COLO829 (cell line): ENCODE measurements at regions not wholly inside any gene's neighbourhood (a gene's known extent, or its start where the extent isn't known, plus 50 kb on each side); places are given as distances from the start of the nearest gene placed in this dataset.

Source experiments
- DNase-seq: peaks from one replicate; pipeline ENCODE4 v3.0.0; 2012; ENCODE audit warnings: low spot score

DNA sequence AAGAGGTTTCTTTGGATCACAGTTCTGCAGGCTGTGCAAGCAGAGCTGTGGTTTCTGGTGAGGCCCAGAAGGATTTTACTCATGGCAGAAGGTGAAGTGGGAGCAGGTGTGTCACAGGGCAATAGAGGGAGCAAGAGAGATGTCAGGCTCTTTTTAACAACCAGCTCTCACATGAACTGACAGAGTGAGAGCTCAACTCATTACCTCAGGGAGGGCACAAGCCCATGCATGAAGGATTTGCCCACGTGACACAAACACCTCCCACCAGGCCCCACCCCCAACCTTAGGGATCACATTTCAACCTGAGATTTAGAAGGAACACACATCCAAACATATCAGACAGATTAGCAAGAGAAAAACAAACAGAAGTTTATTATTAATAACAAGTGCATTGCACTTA lies 470.4 kb downstream of the GALC start:
- no peak for DNase-seq

DNA sequence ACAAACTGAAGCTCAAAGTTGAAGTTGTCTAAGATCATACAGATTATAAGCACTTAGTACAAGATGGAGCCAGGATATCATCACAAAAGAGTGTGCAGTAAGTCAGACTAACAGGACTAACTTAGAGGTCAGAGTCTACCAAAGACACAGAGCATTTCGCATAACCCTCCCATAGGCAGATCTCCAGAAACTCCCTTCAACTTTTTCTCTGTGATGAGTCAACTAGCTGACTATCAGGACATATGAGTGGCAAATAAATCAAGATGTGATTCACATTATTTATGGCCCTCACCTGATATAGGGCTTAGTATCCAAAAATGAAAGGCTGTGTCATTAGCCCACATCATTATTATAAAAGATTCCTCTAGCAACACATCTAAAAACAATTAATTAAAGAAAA lies 484.6 kb downstream of the GALC start:
- DNase-seq = peak; percentile 6

DNA sequence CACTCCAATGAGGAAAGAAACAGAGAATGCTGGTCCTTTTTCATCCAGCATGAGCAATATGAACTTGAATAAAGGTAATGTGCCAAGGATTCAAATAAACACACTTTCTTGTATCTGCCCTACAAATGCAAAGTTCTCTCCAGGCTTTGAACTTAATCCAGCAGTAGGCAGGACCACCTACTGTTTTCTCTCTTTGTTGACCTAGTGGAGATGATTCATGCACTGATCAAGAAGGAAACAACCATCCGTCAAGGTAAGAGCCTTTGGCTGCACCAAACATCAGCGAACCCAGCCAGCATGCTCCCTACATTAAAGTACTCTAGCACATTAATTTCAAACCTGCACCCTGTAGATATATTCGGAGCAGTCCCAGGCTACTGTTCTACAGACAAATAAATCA lies 489.3 kb downstream of the GALC start:
- no peak for DNase-seq

DNA sequence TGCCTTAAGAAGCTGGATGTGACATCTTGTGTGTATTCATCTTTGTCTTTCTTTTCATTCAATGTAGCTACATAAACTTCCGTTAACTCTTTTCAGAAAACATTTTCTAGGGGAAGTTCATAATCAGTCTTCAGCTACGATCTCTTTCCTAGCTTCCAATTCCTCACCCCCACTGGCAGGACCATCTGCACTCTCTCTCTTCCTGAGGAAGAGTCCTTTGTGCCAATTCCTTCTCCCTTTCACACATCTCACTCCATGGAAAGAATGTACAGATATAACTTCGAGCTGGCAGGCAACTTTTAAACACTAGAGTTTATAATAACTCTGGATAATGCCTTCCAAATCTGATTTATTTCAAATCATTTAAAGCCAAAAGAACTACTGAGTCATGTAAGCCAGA lies 495.7 kb downstream of the GALC start:
- DNase-seq = no peak

DNA sequence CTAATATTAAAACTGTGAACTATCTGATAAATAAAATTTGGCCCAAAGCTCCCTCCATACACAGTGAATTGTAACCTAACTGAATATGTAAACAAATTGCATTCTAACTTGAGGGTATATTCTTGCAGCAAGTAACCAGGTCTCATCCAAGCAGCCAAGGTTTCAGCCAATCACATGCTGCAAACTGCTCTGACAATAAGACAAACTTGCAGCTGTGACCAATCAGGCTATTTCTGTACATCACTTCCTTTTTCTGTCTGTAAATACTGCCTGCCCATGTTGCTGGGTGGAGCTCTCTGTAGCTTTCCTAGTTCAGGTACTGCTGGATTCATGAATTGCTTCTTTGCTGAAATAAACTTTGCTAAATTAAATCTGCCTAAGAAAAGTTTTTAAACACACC lies 499.0 kb downstream of the GALC start:
- no peak for DNase-seq

DNA sequence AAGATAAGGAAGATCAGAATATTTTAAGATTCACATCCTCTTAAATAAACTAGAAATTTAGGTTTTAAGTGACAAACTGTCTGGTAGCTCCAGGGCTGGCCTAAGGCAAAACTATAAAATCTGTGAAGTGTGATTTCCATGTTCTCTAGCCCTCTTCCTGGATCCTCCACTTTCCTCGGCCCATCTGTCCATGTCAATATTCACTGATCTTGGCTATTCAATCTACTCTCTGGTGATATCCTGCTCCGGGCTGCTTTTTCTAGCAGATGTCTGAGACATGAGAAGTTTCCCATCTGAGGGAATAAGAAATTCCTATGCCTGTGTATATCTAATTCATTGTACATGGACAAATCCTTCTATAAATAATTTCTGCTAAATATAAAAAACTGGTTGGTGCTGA lies 500.4 kb downstream of the GALC start:
- no peak for DNase-seq

DNA sequence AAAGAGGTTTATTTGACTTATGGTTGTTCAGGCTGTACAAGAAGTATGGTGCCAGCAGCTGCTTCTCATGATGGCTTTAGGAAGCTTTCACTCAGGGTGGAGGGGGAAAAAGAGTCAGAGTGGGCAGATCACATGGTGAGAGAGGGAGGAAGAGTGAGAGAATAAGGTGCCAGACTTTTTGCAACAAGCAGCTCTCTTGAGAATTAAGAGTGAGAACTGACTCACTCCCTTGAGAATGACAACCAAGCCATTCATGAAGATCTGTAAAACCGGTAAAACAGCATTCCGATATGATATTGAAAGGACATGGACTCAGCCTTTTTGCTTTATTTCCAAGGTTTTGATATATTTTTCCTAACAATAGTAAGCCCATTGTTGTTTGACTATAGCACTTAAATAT lies 501.2 kb downstream of the GALC start:
- DNase-seq = peak; percentile 42

DNA sequence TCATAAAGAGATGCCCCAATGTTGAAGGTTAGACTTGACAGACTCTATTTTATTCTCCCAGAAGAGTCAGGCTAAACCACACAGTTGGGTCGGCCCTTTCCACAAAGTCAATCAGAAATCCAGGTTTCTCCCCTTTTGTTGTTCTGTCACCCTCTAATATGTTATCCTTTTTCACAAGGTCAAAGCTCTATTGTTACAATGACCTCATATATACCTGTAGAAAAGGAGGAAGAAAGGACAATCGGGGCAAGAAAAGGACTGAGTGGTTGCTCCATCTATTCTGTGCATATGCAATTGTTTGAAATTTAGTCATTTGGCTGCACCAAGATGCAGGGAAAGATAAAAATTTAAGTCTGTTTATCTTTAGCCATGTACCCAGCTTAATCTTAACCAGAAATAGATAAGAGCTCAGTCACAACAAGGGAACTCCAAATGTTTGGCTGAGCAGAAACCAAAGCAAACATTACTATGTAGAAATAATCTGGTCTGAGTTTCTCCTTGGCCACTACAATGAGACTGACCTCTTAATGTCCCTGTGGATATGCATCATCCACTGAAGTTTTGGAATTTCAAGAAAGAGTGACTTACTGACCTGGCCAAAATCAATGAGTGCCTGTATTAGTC lies 503.7 kb downstream of the GALC start:
- no peak for DNase-seq

DNA sequence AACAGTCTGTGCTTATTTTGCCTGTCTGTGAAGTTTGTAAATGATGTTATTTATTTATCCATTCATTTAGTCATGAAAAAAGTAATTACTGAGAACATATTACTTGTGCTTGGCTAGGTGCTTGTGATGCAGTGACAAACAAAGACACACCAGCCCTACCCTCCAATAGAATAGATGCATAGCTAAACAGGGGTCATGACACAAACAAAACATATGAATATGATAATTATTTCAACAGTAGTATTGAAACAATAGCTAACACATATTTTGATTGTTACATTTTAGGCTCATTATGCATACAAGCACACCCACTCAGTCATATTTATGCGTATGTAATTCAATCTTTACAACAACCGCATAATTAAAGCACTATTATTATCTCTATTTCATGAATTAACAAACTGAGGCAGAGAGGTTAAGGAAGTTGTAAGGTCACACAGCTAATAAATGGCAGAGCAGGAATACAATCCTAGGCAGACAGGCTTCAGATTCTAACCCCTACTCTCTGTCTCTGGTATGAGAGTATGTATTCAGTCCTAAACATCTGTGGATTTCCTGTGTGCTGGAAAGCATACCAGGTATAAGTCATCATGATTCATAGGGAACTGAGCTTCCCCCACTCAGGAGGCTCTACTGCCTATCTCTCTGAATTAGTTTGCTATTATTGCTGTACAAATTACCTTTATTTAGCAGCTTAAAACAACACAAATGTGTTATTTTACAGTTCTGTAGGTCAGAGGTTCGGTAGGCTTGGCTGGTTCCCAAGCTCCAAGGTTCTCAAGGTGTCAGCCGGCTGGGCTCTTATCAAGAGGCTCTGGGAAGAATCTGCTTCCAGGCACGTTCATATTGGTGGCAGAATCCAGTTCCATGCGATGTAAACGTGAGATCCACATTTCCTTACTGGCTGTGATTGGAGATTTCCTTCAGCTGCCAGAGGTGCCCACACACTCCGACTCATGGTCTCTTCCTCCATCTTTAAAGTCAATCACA lies 509.4 kb downstream of the GALC start:
- DNase-seq = no peak

DNA sequence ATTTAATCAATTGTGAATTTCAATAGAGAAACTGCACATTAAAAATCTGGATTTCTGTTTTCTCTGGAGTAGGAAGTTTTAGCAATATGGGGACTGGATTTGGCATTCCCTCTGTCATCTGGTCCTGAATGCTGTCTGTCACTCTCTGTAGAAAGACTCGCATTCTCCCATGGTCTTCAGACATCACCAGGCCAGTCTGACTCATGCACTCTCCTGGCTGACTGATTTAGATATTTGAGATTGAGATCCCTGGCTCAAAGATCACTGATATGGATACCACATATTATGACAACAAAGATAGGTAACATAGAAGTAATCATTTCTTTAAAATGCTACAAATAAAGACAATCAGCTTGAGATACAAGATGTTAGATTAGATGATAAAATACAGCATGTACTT lies 524.5 kb downstream of the GALC start:
- DNase-seq = peak; percentile 10

DNA sequence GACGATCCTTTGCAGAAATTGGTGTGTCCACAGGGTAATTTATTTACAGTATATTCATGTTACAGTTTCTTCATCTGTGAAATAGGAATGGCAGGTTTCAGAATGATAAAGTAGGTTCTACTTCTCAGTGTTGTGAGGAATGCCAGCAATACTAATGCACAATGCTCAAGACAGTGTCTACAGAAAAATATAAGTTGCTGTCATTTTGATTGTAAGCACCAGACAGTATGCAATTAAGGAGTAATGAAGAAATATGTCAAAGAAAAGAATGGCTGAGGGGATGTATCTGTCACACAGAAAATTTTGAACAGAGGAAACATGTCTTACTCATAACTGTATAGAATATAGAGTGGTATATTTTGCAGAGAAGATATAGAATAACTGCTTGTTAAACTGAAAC lies 525.4 kb downstream of the GALC start:
- DNase-seq = no peak

DNA sequence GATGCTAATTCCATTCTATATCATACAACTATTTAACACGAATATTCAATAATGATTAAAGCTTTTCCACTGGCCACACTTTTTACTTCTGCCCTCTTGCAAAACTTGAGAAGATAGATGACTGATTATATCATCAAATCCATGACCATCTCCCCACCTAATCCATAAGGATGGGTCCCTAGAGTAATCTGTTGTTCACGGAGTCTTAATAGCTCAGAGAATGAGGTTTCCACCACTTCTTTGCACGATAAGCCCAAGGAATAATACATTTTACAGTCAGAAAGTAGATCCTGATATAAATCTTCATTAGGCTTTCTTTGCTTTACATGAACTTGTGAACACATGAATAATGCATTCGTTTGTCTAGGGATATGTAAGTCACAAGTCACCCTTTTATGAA lies 527.2 kb downstream of the GALC start:
- DNase-seq = peak; percentile 46

DNA sequence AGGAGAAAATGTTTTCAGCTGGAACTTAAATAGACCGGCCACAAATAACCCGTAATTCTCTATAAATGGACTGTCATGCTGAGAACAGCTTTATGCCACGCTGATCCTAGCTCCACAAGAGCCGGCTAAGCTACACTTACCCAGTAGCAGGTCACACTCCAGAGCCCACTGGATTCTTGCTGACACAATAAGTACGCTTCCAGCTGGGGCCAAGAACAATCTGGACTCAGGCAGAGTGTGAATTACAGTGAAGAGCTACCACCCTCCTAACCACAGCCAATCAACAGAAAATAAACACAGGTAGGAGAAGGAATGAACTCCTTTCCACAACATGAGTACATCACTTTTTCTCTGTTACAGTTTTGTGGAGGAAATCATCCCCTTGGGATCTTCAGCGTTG lies 531.3 kb downstream of the GALC start:
- no peak for DNase-seq

DNA sequence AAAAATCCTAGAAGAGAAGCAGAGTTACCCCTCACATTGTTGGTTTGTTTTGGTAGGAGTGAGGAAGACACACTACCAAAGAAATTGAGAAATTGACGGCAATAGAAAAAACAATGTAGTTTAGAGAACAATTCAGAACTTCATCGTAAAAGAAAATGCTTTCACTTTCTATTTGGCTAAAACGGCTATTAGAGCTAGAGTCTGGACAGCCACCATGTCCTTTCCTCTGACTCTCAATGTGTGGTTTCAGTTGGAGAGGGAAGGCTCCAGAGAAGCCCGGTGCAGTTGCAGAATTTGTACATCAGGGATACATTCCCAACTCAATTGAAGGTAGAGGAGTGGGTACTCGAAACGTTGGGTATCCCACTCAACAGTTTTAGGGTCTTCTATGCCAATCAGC lies 535.3 kb downstream of the GALC start:
- peak; percentile 13 for DNase-seq

DNA sequence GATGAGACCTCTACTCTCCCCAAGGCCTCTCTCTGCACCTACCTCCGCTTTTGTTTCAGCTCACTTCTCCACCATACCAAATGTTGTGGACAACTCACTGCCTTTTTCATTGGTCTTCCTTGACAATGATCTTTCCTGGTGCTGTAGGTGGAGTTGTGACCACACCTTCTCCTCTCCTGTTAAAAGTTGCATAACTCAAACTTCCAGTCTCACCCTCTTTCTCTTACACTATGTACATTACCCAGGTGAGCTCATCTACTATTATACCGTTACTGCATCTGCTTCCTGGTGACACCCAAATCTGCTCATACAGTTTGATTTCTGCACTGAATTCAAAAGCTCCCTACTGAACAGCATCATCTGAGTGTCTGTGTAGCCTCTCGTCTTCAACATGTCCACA lies 542.8 kb downstream of the GALC start:
- no peak for DNase-seq

DNA sequence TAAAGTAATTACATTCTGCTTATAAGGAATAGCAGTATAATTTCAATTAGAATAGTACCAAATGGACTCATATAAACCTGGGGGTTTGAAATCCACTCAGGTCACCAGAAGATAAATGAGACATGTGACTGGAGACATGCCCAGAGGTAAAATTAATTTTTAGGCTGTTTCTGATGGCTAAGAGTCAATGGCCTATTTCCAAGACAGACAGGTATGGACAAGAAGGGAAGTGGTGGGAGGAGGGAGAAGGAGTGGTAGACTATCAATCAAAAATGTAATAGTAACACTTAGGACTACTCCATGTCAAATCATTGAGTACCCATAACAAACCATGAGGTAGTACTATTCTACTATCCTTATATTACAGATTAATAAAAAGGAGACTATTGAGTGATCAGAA lies 544.0 kb downstream of the GALC start:
- DNase-seq = no peak

DNA sequence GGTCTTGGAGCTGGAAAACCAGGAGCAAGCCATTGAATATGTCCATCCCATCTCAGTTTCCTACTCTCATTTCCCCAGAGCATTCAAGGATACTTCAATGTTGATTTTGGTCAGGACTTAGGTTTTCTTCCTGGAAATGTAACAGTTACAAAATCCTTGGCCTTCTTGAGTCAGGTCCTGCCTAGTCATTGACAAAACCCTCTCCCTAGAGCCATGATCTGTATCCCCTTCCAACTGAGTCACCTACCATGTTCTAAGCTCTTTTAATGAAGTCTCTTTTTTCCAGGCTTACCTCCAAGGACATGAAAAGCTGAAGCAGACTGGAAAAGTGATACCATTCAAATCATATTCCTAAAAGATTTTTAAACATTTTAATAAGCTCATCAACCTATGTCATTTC lies 549.2 kb downstream of the GALC start:
- no peak for DNase-seq

DNA sequence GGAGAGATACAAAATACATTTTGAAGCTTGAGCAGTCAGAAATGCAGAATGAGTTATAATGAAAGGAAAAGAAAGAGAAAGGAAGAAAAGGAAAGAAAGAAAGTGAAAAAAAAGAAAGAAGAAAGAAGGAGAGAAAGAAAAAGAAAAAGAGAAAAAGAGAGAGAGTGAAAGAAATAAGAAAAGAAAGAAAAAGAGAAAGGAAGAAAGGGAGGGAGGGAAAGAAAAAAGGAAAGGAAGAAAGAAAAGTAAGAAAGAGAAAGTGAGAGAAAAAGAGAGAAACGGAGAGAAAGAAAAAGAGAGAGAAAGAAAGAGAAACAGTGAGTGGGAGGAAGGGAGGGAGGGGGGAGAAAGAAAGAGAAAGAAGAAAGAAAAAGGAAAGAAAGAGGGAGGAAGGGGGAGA lies 549.9 kb downstream of the GALC start:
- DNase-seq = no peak

DNA sequence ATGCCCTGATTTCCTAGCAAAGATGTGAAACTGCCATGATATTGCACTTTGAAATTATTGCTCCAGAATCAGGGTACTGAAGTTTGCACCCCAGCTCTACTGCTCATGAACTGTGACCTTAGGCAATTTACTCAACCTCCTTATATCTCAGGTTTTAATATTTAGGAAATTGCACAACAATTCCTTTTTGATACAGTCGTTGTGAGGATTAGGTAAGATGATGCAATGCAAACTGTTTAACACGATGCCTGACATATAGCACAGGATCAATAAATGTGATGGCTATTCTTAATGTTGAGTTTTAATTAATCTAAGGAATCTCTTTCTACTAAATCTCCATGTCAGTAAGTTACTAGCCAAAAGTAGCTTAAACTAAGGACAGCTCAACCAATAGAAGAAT lies 555.8 kb downstream of the GALC start:
- no peak for DNase-seq

DNA sequence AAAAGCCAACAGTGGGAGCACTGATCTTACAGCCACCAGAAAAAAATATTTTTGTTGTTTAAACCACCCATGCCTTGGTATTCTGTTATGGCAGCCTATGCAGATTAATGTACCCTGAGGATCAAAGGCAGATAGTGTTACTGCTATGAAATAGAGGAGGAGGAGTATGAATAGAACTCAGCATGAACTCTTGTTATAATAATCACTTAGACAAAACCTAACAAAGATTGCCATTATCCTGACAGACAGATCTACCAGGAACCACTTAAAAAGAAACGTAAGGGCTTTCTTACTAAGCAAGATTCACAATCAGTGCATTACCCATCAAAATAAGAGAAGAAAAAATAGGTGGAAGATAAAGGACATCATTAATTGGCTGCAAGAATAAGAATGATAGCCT lies 558.3 kb downstream of the GALC start:
- DNase-seq = peak; percentile 71

DNA sequence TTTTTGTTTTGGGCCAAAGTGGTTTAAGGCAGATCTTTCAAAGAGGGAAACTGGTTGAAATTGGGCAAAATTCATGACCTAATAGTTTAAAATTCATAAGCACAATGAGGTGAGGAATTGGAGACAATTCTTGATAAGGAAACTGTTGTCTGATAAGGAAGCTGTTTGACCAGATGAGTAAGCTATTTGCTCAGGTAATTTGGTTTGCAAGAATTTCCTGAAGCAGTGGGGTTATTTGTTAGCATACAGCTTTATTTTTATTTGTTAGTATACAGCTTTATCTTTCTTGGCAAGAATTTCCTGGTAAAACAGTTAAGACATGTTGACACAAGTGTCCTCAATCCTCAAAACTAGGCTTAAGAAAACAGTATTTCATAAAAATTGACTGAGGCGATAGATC lies 559.0 kb downstream of the GALC start:
- DNase-seq = no peak

DNA sequence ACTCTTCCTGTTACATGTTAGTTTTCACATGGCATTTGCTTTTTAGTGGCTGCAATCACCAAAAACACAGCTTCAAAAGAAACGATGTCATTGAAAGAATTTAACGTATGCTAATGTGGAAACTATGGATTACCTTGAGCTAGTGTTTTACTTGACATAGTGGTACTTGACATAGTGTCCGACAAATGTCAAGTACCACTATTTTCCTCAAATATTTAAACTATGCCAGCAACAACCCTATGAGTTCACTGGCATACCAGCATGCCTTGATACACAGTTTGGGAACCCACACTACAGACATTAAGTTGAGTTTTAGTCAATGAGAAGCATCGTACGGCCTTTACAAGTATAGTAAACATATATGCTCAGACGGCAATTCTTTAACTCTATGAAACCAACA lies 560.3 kb downstream of the GALC start:
- DNase-seq = no peak

DNA sequence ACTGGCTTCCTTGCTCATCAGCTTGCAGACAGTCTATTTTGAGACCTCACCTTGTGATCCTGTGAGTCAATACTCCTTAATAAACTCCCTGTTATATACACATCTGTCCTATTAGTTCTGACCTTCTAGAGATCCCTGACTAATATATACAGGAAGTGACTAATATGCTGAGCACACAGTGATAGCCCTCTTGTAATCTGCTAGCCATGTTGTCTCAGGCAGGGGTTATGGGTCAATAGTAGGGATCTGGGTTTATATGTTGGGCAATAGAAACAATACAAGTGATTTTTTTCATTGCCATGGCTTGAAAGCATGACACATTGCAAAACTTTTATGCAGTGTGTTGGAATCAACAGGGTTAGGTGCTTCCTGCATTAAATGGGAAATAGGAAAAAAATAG lies 562.2 kb downstream of the GALC start:
- DNase-seq = peak; percentile 78

DNA sequence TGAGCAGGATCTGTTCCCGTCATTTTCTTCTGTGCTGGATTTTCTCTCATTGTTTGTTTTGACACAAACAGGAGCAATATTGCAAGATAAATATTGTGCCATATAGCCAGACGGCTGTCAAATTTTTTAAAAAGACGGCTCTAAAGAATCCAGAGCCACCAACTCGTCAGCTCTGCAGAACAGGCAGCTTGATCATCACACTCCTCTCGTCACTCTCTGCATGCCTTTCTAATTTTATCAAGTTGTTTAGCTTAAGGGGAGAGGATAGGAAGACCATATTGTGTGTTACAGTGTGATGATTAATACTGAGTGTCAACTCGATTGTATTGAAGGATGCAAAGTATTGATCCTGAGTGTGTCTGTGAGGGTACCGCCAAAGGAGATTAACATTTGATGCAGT lies 562.8 kb downstream of the GALC start:
- no peak for DNase-seq
